Vagina (tissue), 2 donors: ENCODE measurements at regions not wholly inside any gene's neighbourhood (a gene's known extent, or its start where the extent isn't known, plus 50 kb on each side); places are given as distances from the start of the nearest gene placed in this dataset.

Source experiments
- DNase-seq, 2 donors: peaks; one replicate each; pipeline ENCODE4 v3.0.0-alpha.2; 2017; ENCODE audit errors: extremely low spot score in 2 of 2
- H3K27ac ChIP-seq: fragments of 200-600 bp; sonication (generic); one replicate; pipeline ENCODE4 v1.5.1; 2019
- H3K27me3 ChIP-seq: fragments of 200-600 bp; sonication (generic); one replicate; pipeline ENCODE4 v1.5.1; 2019
- H3K36me3 ChIP-seq, 2 donors: fragments of 200-600 bp; sonication (generic); one replicate each; pipeline ENCODE4 v1.5.1; 2017 to 2019
- H3K4me1 ChIP-seq: fragments of 200-600 bp; sonication (generic); one replicate; pipeline ENCODE4 v1.5.1; 2019
- H3K4me3 ChIP-seq, 2 donors: fragments of 200-600 bp; sonication (generic); 1 replicate in 1 of 2; 2 replicates in 1 of 2; pipeline ENCODE4 v1.5.1; 2016 to 2019
- H3K9me3 ChIP-seq: fragments of 200-600 bp; sonication (generic); one replicate; pipeline ENCODE4 v1.5.1; 2019
- CTCF ChIP-seq, 3 experiments: fragments of 450-650 bp in 2 of 3; fragments of 200-600 bp in 1 of 3; sonication (generic) in 1 of 3; IDR thresholded peaks; one replicate each; pipeline ENCODE4 v1.5.1; 2017 to 2019; ENCODE audit warnings: antibody characterized with exemption in 3 of 3, mild to moderate bottlenecking in 2 of 3, moderate library complexity in 2 of 3
- POLR2A ChIP-seq, 2 donors: fragments of 450-650 bp; IDR thresholded peaks; one replicate each; pipeline ENCODE4 v1.6.1; 2017; ENCODE audit warnings: antibody characterized with exemption in 2 of 2, mild to moderate bottlenecking in 2 of 2, moderate library complexity in 2 of 2
- POLR2AphosphoS5 ChIP-seq, 2 donors: sonication (generic); formaldehyde crosslinking; IDR thresholded peaks; one replicate each; pipeline ENCODE4 v1.9.0; 2017; ENCODE audit warnings: antibody characterized with exemption in 2 of 2, mild to moderate bottlenecking in 2 of 2, low read depth in 1 of 2; ENCODE audit not compliant: insufficient read depth in 1 of 2
- intact Hi-C: fragments of 100-400 bp; cut with DNase I; formaldehyde crosslinking; loops from one replicate; pipeline ENCODE4 v1.15.1; 2023

- Histone ChIP-seq H3K27ac (no peak overlapping the region), H3K36me3 (no peaks in the 10 kb centered on the region), H3K4me3 (no peak overlapping the region), H3K4me1 (no peaks in the 10 kb centered on the region), H3K9me3 (no peaks in the 10 kb centered on the region), H3K27me3 (no peaks in the 10 kb centered on the region)
- intact Hi-C loops: no loop called here
- no peak for DNase-seq
- no peak for TF ChIP-seq POLR2A (IDR thresholded peaks at IDR 0.05)
- no peak for TF ChIP-seq CTCF (IDR thresholded peaks at IDR 0.05)
- TF ChIP-seq POLR2AphosphoS5 (IDR thresholded peaks at IDR 0.05; ENCODE audit: insufficient read depth in 1 of 2, low read depth in 1 of 2): no peak
Observed at GRCh38 chr4:45944000-45944399, 179.9 kb downstream of the GABRG1 start.

- TF ChIP-seq POLR2A (IDR thresholded peaks at IDR 0.05): no peak
- TF ChIP-seq CTCF (IDR thresholded peaks at IDR 0.05): no peak
- no peak for TF ChIP-seq POLR2AphosphoS5 (IDR thresholded peaks at IDR 0.05; ENCODE audit: insufficient read depth in 1 of 2, low read depth in 1 of 2)
- Histone ChIP-seq H3K27ac (no peak overlapping the region), H3K9me3 (no peaks in the 10 kb centered on the region), H3K4me1 (no peaks in the 10 kb centered on the region), H3K27me3 (no peaks in the 10 kb centered on the region), H3K36me3 (no peaks in the 10 kb centered on the region), H3K4me3 (no peak overlapping the region)
- intact Hi-C loops: no loop called here
- no peak for DNase-seq
Observed at GRCh38 chr4:45939056-45939455, 184.8 kb downstream of the GABRG1 start.

- Histone ChIP-seq H3K27ac (no peak overlapping the region), H3K4me3 (no peak overlapping the region), H3K27me3 (no peaks in the 10 kb centered on the region), H3K36me3 (no peaks in the 10 kb centered on the region), H3K4me1 (no peaks in the 10 kb centered on the region), H3K9me3 (no peaks in the 10 kb centered on the region)
- intact Hi-C loops: no loop called here
- TF ChIP-seq POLR2AphosphoS5 (IDR thresholded peaks at IDR 0.05; ENCODE audit: insufficient read depth in 1 of 2, low read depth in 1 of 2) (no peak), POLR2A (IDR thresholded peaks at IDR 0.05) (no peak), CTCF (IDR thresholded peaks at IDR 0.05) (no peak)
- DNase-seq: no peak
Observed at GRCh38 chr4:45931154-45931553, 192.7 kb downstream of the GABRG1 start.

- H3K4me1 ChIP-seq: no peaks in the 10 kb centered on the region
- H3K27me3 ChIP-seq: no peaks in the 10 kb centered on the region
- no peak overlapping the region for H3K27ac ChIP-seq
- intact Hi-C loops: no loop called here
- H3K36me3 ChIP-seq: no peaks in the 10 kb centered on the region
- no peak overlapping the region for H3K4me3 ChIP-seq
- no peak for DNase-seq
- TF ChIP-seq POLR2AphosphoS5 (IDR thresholded peaks at IDR 0.05; ENCODE audit: insufficient read depth in 1 of 2, low read depth in 1 of 2) (no peak), CTCF (IDR thresholded peaks at IDR 0.05) (no peak), POLR2A (IDR thresholded peaks at IDR 0.05) (no peak)
- H3K9me3 ChIP-seq: no peaks in the 10 kb centered on the region
Observed at GRCh38 chr4:45927641-45928040, 196.2 kb downstream of the GABRG1 start.

- Histone ChIP-seq H3K9me3 (no peaks in the 10 kb centered on the region), H3K36me3 (no peaks in the 10 kb centered on the region), H3K4me3 (no peak overlapping the region), H3K27ac (no peak overlapping the region), H3K4me1 (no peaks in the 10 kb centered on the region), H3K27me3 (no peaks in the 10 kb centered on the region)
- intact Hi-C loops: no loop called here
- DNase-seq: no peak
- no peak for TF ChIP-seq POLR2A (IDR thresholded peaks at IDR 0.05)
- TF ChIP-seq CTCF (IDR thresholded peaks at IDR 0.05): no peak
- no peak for TF ChIP-seq POLR2AphosphoS5 (IDR thresholded peaks at IDR 0.05; ENCODE audit: insufficient read depth in 1 of 2, low read depth in 1 of 2)
Observed at GRCh38 chr4:45925809-45926208, 198.0 kb downstream of the GABRG1 start.
